ENCODE measurements at regions not wholly inside any gene's neighbourhood (a gene's known extent, or its start where the extent isn't known, plus 50 kb on each side); places are given as distances from the start of the nearest gene placed in this dataset.

DNA sequence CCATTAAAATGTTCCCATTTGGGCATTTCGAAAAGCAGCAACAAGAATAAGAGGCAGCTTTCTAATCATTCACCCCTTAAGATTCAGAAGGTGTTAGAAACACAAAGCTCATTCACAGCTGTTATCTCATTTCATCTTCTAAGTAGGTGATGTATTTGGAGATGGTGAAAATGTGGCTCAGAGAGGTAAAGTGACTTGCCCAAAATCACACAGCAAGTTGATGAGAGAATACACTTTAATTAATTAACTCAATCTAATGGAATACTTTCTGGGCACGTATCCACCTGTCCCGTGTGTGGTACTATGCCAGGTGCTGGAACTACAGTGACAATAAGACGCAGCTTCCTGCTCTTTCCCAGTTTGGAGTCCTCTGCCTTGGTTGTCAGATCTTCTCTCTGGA, 147.4 kb upstream of the LRFN2 start:
- TF ChIP-seq, protein P1, sequence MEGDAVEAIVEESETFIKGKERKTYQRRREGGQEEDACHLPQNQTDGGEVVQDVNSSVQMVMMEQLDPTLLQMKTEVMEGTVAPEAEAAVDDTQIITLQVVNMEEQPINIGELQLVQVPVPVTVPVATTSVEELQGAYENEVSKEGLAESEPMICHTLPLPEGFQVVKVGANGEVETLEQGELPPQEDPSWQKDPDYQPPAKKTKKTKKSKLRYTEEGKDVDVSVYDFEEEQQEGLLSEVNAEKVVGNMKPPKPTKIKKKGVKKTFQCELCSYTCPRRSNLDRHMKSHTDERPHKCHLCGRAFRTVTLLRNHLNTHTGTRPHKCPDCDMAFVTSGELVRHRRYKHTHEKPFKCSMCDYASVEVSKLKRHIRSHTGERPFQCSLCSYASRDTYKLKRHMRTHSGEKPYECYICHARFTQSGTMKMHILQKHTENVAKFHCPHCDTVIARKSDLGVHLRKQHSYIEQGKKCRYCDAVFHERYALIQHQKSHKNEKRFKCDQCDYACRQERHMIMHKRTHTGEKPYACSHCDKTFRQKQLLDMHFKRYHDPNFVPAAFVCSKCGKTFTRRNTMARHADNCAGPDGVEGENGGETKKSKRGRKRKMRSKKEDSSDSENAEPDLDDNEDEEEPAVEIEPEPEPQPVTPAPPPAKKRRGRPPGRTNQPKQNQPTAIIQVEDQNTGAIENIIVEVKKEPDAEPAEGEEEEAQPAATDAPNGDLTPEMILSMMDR (IDR thresholded peaks at IDR 0.05), result no peak

DNA sequence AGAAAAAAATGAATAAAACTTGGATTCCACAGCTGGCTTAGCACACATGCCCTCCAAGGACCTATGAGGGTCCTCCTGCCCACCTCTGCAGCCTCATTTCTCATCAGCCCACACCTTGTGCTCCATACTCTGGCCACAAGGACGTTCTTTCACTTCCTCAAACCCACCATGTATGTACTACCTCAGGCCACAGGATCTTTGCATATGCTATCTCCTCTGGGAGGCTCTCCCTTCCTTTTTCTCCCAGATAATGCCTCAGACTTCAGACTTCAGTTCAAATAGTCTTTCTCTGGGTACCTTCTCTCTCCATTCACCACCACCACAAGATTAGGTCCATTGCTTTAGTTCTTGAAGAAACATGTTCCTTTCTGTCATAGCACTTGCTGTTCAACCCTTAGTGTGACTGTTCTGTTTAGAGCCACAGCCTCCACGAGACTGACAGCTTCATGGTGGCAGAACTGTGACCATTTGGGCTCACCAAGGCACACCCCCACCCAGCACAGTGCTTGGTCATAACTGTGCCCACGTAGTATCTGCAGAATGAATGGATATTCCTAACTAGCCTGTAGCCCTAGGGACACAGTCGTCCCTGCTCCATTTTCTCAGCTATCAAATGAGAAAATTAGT, 146.7 kb upstream of the LRFN2 start:
- TF ChIP-seq, protein P1 (IDR thresholded peaks at IDR 0.05), result no peak

GRCh38 chr6:40733290-40733689, 146.1 kb upstream of the LRFN2 start:
- TF ChIP-seq, protein P1 (IDR thresholded peaks at IDR 0.05), result no peak

- TF ChIP-seq, protein P1 (IDR thresholded peaks at IDR 0.05), result no peak
Observed at GRCh38 chr6:40732878-40733277, 145.7 kb upstream of the LRFN2 start.

GRCh38 chr6:40728643-40729042, 141.5 kb upstream of the LRFN2 start:
- TF ChIP-seq, protein P1 (IDR thresholded peaks at IDR 0.05), result no peak

DNA sequence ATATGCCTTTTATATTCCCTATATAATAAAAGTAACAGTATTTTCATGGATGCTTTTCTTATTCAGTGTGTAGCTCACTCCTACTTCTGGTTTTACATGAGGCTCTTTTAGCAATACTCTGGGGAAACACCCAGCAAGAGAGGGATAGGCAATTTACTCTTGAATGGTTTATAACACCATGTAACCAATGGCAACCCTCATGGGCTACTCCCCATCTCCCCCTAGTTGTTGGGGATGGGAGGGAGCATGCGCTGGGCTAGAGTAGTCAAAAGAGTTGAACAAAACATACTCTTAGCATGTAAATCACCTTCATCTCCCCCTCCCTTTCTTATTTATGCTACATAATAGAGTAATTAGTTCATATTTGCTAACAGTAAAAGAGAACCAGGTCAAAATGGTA, 140.1 kb upstream of the LRFN2 start:
- TF ChIP-seq, protein P1 (IDR thresholded peaks at IDR 0.05), result no peak

- TF ChIP-seq, protein P1 (IDR thresholded peaks at IDR 0.05), result no peak
Observed at GRCh38 chr6:40726853-40727252, 139.7 kb upstream of the LRFN2 start.

GRCh38 chr6:40725390-40725789, 138.2 kb upstream of the LRFN2 start:
- TF ChIP-seq, protein P1 (IDR thresholded peaks at IDR 0.05), result no peak
